ENCODE measurements at regions not wholly inside any gene's neighbourhood (a gene's known extent, or its start where the extent isn't known, plus 50 kb on each side); places are given as distances from the start of the nearest gene placed in this dataset.

GRCh38 chr6:18785810-18786490 lies 398.8 kb downstream of the RNF144B start:
- no peak for DNase-seq

- DNase-seq: no peak
These were observed 405.7 kb downstream of the RNF144B start for GRCh38 chr6:18792866-18793265.

- DNase-seq: no peak
These were observed 408.6 kb downstream of the RNF144B start for GRCh38 chr6:18795726-18796125.

- DNase-seq: no peak
These were observed 433.6 kb downstream of the RNF144B start for GRCh38 chr6:18820725-18821124.

- no peak for DNase-seq
These were observed 436.7 kb downstream of the RNF144B start for GRCh38 chr6:18823782-18824386.

- no peak for DNase-seq
These were observed 442.2 kb downstream of the RNF144B start for GRCh38 chr6:18829272-18829870.

- DNase-seq: no peak
These were observed 448.8 kb downstream of the RNF144B start for GRCh38 chr6:18835976-18836375.

GRCh38 chr6:18837013-18837412 lies 449.9 kb downstream of the RNF144B start:
- no peak for DNase-seq

GRCh38 chr6:18842534-18842933 lies 455.4 kb downstream of the RNF144B start:
- DNase-seq: no peak

- DNase-seq: no peak
These were observed 458.7 kb downstream of the RNF144B start for GRCh38 chr6:18845896-18846295.

- no peak for DNase-seq
These were observed 459.2 kb downstream of the RNF144B start for GRCh38 chr6:18846327-18846726.

- peak; percentile 8 for DNase-seq
These were observed 474.1 kb downstream of the RNF144B start for GRCh38 chr6:18861204-18861603.

- DNase-seq: no peak
These were observed 496.1 kb downstream of the RNF144B start for GRCh38 chr6:18883268-18883667.

- DNase-seq: no peak
These were observed 496.7 kb downstream of the RNF144B start for GRCh38 chr6:18883851-18884250.

- DNase-seq: no peak
These were observed 506.6 kb downstream of the RNF144B start for GRCh38 chr6:18893540-18894269.

- no peak for DNase-seq
These were observed 510.2 kb downstream of the RNF144B start for GRCh38 chr6:18897350-18897749.

GRCh38 chr6:18904681-18905080 lies 517.5 kb downstream of the RNF144B start:
- DNase-seq: no peak

- DNase-seq: no peak
These were observed 533.6 kb downstream of the RNF144B start for GRCh38 chr6:18920701-18921100.

GRCh38 chr6:18931086-18931485 lies 543.9 kb downstream of the RNF144B start:
- no peak for DNase-seq

GRCh38 chr6:18958146-18958545 lies 571.0 kb downstream of the RNF144B start:
- no peak for DNase-seq

GRCh38 chr6:18961566-18961965 lies 574.4 kb downstream of the RNF144B start:
- DNase-seq: no peak

GRCh38 chr6:18962361-18962905 lies 575.3 kb downstream of the RNF144B start:
- DNase-seq: no peak

- DNase-seq: no peak
These were observed 576.3 kb downstream of the RNF144B start for GRCh38 chr6:18963439-18963838.
